ENCODE measurements at regions not wholly inside any gene's neighbourhood (a gene's known extent, or its start where the extent isn't known, plus 50 kb on each side); places are given as distances from the start of the nearest gene placed in this dataset.
A peak's percentile ranks its signal among the peaks of the same experiment; 100 is the strongest.
"Not testable (repeated sequence)": the region's sequence is repeated elsewhere in the genome, so short reads cannot be mapped to it uniquely, and the experiment has no call there.

DNA sequence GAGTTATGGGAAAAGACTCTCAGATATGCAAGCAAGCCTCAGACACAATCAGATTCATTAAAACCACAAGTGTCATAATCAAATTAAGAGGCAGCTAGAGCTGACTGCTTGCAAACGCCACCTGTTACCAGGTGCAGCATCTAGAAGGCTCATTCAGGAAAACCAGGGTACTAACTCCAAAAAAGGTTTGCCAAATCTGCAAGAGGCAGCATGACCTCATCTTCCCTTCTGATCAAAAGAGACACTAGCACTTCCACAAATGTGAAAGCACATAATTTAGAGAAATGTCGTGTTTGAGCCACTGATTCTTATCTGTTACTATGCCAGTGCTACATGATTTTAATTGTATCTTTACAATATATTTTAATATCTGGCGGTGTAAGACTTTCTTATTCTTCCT lies 123.3 kb upstream of the NANOGP8 start:
- no peak for DNase-seq (ENCODE audit: low read depth)

DNA sequence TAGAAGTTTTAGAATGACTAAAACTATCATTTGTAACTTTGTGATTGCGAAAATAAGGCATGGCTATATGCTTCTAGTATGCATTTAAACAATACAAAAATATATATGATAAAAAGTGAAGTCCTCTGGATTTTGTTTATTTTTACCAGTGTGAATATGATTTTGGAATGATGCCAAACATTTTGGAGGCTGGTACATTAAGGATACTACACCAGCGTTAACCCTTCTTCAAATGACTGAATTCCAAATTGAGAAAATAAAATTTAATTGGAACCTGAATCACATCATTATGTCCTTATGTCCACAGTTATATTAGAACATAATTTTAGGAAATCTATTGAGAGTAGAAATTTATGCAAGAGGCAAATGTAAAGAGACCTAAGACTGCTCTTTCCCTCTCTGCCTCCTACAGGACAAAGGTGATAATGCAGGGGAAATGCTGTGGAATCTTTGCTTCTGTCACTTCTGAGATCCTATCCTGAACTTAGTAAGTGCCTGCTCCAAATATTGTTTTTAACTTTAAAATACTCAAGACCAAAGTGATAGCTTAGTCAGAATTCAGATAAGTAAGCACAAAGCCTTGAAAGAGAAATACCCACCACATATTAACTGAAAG lies 121.1 kb upstream of the NANOGP8 start:
- no peak for DNase-seq (ENCODE audit: low read depth)

GRCh38 chr15:35198197-35198596 lies 113.1 kb upstream of the NANOGP8 start:
- DNase-seq (ENCODE audit: low read depth): no peak

- no peak for DNase-seq (ENCODE audit: low read depth)
Measured at GRCh38 chr15:35197754-35198153, 112.7 kb upstream of the NANOGP8 start.

DNA sequence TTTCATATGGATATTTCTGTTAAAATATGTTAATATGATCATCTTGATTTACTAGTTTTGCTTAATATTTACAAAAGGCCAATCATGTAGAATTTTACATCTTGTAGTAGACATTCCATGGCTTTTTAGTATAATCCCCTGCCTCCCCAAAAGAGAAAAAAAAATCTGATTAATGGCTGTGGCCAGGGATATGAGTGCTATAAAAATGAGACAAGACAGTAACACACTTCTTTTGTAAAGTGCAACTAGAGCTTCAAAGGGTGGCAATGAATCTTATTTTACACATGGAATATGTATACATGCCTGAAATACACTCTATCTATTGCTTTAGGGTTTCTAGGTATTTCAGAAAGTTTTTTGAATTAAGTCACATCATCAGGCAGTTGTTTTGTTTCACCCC lies 112.2 kb upstream of the NANOGP8 start:
- no peak for DNase-seq (ENCODE audit: low read depth)

DNA sequence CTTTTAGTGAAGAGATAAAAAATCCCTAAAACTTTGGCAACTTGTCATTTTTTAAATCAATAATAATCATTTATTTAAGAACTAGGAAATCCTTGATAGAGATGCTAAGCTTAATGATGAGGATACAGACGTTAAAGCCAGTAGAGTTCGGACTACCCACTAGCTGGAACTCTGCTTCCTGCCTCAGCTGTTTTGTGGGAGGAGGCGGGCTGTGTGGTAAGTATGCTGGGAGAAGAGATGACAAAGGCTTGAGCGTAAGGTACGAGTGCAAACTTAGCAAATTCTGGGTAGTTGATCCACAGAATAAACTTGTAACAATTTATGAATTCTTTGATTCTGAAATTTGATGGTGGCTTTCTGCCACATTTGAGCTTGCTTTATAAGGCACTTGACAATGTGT lies 111.2 kb upstream of the NANOGP8 start:
- no peak for DNase-seq (ENCODE audit: low read depth)

DNA sequence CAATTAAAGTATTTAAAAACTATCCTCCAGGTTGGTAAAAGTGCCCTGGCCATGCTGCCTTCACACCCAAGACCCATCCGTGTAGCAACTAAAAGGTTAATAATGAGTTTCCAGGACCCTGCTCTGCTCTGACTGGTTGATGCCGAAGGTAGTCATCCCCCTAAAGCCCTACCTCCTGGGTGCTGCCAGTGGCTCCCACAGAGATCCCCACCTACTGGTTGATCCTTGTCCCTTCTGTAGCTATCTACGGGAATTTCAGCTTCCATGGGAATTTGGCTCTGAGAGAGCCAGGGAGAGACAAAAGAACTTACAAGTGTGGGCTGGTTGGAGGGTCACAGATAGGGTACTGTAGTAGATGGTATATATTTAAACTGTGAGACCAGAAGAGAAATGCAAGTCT lies 110.6 kb upstream of the NANOGP8 start:
- DNase-seq (ENCODE audit: low read depth): no peak

DNA sequence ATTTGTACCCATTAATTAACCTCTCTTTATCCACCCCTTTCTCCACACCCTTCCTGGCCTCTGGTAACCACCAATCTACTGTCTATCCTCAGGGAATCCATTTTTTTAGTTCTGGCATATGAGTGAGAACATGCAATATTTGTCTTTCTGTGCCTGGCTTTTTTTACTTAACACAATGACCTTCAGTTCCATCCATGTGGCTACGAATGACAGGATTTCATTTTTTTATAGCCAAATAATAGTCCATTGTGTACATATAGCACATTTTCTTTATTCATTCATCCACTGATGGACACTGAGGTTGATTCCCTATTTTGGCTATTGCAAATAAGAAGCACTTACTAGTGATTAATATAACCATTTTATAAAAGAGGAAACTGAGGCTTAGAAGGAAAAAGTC lies 109.9 kb upstream of the NANOGP8 start:
- DNase-seq (ENCODE audit: low read depth): no peak

GRCh38 chr15:35194296-35194695 lies 109.2 kb upstream of the NANOGP8 start:
- DNase-seq (ENCODE audit: low read depth): no peak

DNA sequence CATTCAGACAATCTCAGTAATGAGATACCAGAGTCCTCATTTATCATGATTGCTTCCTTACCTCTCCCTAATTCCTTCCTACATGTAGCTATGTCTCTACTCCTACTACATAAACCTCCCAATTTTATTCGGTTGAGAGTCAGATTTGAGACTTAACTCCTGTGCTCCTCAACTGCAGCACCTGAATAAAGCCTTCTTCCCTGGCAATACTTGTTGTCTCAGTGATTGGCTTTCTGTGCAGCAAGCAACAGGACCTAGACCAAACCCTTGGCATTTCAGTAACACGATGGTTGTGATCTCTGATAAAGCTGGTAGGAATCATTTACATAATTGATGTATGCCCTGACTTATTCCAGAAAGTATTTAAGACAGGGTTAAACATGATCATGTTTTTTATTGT lies 106.7 kb upstream of the NANOGP8 start:
- DNase-seq (ENCODE audit: low read depth): no peak

DNA sequence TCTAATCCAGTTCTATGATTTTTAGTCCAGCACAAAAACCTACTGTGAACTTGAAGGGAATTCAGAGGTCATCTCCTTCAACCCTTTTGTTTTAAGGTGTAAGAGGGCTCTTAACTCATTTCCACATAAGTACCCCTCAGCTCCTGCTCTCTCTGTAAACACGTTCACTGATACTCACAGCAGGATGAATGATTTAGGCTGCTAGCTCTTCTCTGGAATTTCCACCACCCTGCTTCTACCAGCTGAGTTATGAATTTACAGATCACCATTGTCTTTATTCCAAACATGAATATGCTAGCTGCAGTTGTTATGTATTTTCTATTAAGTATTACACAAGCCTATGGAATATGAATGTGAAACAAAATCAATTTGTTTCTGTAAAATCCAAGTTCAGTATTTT lies 101.3 kb upstream of the NANOGP8 start:
- DNase-seq (ENCODE audit: low read depth): no peak

- no peak for DNase-seq (ENCODE audit: low read depth)
Measured at GRCh38 chr15:35184646-35185045, 99.6 kb upstream of the NANOGP8 start.

GRCh38 chr15:35182841-35183479 lies 97.9 kb upstream of the NANOGP8 start:
- DNase-seq (ENCODE audit: low read depth): no peak

- DNase-seq (ENCODE audit: low read depth): peak; percentile 22
Measured at GRCh38 chr15:35181538-35181937, 96.4 kb upstream of the NANOGP8 start.

- DNase-seq (ENCODE audit: low read depth): no peak
Measured at GRCh38 chr15:35179739-35180138, 94.6 kb upstream of the NANOGP8 start.

GRCh38 chr15:35178186-35178585 lies 93.1 kb upstream of the NANOGP8 start:
- DNase-seq (ENCODE audit: low read depth): not testable (repeated sequence)

- DNase-seq (ENCODE audit: low read depth): no peak
Measured at GRCh38 chr15:35174948-35175347, 89.9 kb upstream of the NANOGP8 start.

DNA sequence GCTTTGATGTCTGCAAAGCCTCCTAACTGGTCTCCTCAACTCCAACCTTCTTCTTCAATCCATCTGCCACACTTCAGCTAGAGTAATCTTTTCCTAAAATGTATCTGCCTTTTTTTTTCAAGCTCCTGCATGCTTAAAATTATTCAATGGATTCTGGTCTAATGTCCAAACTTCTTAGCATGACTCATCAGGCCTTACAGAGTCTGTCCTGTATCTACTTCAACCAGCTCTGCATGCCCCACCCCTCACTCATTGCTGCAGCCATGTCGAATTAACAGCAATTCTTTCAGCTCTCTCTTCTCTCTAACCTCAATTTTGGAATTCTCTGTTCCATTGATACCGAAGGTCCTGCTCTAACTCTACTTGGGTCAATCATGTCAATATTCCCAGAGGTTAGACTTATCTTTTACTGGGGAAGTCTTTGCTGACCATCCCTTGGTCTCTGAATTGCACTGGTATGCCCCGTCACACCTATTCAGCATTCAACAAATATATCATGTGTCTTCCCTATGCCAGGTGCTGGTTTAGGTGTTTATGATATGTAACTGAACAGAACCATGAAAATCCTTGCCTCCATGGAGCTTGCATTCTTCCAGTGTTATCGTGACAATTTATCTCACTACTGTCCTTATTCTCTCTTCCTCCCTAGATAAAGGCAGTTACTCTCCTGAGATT lies 88.5 kb upstream of the NANOGP8 start:
- peak; percentile 28 for DNase-seq (ENCODE audit: low read depth)

GRCh38 chr15:35170207-35170606 lies 85.1 kb upstream of the NANOGP8 start:
- peak; percentile 23 for DNase-seq (ENCODE audit: low read depth)

DNA sequence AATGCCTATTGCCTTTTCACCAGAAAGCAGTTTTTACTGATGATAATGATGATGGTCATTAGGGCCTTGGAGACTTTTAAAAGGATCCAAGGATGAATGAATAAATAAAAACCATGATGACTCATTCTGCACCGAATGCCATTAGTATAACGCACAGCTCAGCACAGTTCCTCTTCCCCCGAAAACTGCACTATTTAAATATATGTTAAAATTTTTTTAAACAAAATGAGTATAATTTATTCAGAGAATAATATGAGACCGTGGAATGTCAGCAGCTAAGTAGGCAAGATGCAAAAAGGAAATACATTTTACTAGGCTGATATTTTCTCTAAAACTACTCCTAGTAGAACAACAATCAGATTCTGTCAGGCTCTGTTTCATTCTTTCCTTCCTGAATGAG lies 83.4 kb upstream of the NANOGP8 start:
- DNase-seq (ENCODE audit: low read depth): peak; percentile 46

- DNase-seq (ENCODE audit: low read depth): no peak
Measured at GRCh38 chr15:35167675-35168074, 82.6 kb upstream of the NANOGP8 start.

GRCh38 chr15:35166730-35167359 lies 81.8 kb upstream of the NANOGP8 start:
- no peak for DNase-seq (ENCODE audit: low read depth)

DNA sequence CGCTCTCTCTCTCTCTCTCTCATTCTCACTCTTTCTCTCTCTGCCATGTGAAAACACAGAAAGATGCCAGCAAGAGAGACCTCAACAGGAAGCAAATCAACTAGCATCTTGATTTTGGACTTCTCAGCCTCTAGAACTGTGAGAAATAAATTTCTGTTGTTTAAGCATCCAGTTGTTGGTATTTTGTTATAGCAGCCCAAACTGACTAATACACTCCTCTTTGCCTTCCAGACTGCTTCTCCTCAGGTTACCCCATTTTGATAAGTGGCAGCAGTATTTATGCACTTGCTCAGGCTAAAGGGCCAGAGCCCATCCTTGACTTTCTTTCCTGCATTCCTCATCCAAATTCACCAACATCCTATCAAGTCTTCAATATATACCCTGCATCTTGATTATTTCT lies 76.6 kb upstream of the NANOGP8 start:
- no peak for DNase-seq (ENCODE audit: low read depth)

Measured in stromal cell of bone marrow (primary cell).